D721Med (cell line): ENCODE measurements at regions not wholly inside any gene's neighbourhood (a gene's known extent, or its start where the extent isn't known, plus 50 kb on each side); places are given as distances from the start of the nearest gene placed in this dataset.

Experiments used
- DNase-seq: peaks from one replicate; pipeline ENCODE4 v3.0.0; 2011; ENCODE audit warnings: low spot score; ENCODE audit not compliant: insufficient read length
- FAIRE-seq: peaks from 2 replicates; lab custom pipeline; 2011; peaks lifted over from hg19 to GRCh38; lab: Jason Lieb, UNC
- TF ChIP-seq, protein P1 (sequence below): IDR thresholded peaks from 2 replicates; pipeline ENCODE4 v1.5.1; 2012; ENCODE audit warnings: mild to moderate bottlenecking, control low read depth; ENCODE audit not compliant: insufficient read depth; ENCODE audit errors: missing control alignments

DNA sequence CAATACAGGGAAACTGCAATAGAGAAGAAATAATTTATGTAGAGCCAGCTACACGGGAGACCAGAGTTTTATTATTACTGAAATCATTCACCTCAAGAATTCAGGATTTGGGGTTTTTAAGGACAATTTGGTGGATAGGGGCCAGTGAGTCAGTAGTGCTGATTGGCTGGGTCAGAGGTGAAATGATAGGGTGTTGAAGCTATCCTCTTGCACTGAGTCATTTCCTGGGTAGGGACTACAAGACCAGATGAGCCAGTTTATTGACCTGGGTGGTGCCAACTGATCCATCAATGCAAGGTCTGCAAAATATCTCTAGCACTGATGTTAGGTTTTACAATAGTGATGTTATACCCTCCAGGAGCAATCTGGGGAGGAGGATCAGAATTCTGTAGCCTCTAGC lies 486.3 kb downstream of the LRIG3 start:
- DNase-seq (no peak), FAIRE-seq (no peak)
- TF ChIP-seq, protein P1, sequence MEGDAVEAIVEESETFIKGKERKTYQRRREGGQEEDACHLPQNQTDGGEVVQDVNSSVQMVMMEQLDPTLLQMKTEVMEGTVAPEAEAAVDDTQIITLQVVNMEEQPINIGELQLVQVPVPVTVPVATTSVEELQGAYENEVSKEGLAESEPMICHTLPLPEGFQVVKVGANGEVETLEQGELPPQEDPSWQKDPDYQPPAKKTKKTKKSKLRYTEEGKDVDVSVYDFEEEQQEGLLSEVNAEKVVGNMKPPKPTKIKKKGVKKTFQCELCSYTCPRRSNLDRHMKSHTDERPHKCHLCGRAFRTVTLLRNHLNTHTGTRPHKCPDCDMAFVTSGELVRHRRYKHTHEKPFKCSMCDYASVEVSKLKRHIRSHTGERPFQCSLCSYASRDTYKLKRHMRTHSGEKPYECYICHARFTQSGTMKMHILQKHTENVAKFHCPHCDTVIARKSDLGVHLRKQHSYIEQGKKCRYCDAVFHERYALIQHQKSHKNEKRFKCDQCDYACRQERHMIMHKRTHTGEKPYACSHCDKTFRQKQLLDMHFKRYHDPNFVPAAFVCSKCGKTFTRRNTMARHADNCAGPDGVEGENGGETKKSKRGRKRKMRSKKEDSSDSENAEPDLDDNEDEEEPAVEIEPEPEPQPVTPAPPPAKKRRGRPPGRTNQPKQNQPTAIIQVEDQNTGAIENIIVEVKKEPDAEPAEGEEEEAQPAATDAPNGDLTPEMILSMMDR, result no peak

DNA sequence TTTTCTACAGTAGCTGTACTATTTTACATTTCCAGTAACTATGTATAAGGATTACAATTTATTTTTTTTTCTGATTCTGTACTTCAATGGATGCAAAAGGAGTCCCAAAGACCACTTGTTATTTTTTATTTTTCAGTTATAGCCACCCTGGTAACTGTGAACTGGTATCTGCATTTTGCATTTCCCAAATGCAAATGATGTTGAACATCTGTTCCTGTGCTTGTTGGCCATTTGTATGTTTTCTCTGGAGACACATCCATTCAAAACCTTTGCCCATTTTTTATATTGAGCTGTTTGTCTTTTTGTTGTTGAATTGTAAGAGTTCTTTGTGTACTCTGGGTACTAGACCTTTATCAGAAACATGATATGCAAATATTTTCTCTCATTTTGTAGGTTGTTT lies 485.6 kb downstream of the LRIG3 start:
- DNase-seq (no peak), FAIRE-seq (no peak)
- TF ChIP-seq, protein P1, result no peak

DNA sequence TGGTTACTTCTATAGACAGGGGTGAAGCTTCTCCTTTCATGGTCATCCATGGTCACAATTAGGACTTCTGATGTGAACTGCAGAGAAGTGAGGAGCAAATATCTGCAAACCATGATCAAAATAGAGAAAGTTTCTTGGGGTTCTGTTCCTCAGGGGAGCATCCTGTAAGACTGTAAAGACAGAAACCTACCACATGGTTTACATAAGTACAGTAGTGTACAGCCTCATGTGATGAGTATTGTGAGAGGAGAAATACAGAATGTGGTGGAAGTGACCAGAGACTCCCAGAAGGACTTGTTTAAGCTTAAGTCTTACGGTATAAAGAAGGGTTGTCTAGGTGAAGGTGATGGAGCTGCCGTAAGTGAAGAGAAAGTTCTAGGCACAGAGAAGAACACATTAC lies 484.7 kb downstream of the LRIG3 start:
- TF ChIP-seq, protein P1, result no peak
- FAIRE-seq, result no peak
- DNase-seq, result no peak

DNA sequence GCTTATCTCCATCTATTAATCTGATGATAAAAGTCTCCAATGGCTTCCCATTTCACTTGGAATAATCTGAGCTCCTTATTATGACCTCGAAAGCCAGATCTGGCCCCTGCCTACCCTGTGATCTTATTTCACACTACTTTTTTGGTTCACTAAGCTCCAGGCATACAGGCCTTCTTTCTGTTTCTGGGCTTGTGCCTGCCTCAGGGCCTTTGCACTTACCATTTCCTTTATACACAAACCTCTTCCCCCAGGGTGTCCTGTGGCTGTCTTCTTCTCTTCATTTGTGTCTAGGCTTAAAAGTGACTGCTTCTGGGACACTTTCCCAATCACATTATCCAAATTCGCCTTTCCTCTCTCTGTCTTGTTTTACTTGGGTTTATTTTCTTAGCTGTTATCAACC lies 478.8 kb downstream of the LRIG3 start:
- no peak for DNase-seq
- TF ChIP-seq, protein P1, result no peak
- no peak for FAIRE-seq

DNA sequence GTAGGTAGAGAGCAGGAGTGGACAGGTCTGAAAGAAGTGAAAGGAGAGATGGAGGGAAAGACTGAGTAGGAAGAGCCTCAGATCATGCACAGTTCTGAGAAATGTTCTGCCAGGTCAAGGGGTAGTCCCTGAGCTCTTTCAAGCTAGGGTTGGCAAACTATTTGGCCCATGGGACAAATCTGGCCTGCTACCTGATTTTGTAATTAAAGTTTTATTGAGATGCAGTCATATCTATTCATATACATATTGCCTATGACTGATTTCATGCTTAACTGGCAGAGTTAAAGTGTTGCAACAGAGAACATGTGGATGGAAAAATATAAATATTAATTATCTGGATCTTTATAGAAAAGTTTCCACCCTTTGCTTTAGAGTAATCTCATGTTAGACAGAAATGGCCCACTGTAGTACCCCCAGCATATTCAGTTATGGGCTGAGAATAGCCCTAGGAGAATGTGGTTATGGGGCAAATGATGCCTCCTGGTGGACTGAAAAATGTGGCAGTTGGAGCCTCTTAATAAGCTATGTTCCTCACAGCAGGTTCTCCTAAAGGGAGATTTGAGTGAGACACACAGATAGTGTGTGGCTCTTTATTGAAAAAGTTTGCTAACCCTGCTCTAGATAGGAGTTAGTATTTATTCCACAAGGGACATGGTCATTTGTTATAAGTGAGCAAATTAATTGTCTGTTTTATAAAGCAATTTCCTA lies 476.9 kb downstream of the LRIG3 start:
- TF ChIP-seq, protein P1, result peak; percentile 54
- DNase-seq (no peak), FAIRE-seq (no peak)

DNA sequence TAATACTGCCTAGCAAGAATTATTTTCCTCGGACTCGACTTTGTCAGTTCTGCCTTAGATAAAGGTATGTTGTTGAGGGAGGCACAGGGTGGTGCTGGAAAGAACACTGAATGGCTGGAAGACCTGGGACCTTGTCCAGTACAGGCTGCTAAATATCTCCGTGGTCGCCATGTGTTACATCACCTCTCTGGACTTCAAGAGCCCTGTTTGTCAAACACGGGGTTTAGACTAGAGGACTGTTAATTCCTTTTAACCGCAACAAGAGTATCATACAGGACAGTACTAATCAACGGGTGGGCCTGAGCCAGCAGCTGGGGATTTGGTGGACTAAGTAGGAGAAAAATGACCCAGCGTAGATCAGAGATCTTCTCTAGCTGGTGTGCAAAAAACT lies 476.3 kb downstream of the LRIG3 start:
- FAIRE-seq, result no peak
- TF ChIP-seq, protein P1, result no peak
- no peak for DNase-seq

DNA sequence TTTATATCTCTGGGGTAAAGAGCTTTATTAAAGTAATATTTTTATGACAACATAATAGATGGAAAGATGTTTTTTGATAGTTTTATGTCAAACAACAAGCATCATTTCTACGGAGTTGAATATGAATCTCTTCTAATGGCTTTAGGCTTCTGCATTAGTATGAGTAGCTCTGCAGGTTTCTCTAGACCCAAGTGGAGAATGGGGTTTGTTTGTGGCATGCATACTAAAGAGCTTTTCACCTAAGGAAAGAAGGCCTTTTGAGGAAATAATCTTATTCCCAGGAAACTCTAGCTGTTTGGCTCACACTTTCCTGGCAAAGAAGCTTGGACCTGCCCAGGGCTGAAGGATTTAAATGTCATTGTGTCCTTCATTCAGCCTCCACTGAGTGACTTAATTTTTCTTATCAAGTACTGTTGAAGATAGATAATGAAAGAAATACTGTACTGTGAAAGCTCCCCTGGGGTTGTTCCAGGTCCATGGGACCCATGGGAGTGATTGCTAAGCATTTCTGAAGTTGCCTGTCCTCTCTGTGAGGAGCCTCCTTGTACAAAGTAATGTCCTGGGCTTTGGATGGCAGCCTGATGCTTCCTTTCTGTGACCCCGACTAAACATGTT lies 469.3 kb downstream of the LRIG3 start:
- no peak for FAIRE-seq
- DNase-seq, result no peak
- TF ChIP-seq, protein P1, result no peak
